GM13976 (cell line): ENCODE measurements at regions not wholly inside any gene's neighbourhood (a gene's known extent, or its start where the extent isn't known, plus 50 kb on each side); places are given as distances from the start of the nearest gene placed in this dataset.

Experiments used
- DNase-seq: peaks from one replicate; pipeline ENCODE4 v3.0.0; 2012; ENCODE audit warnings: low spot score
- CTCF ChIP-seq: IDR thresholded peaks from 2 replicates; pipeline ENCODE4 v1.5.1; 2012; ENCODE audit warnings: borderline replicate concordance, mild to moderate bottlenecking; ENCODE audit not compliant: insufficient read depth; ENCODE audit errors: extremely low read depth, missing control alignments, control extremely low read depth
- in situ Hi-C: fragments of 300-500 bp; cut with MboI; formaldehyde crosslinking; loops from one replicate; pipeline ENCODE4 v1.12.0; 2022; ENCODE audit warnings: low sequenced_read_pairs, mixed read lengths, inconsistent platforms; ENCODE audit not compliant: unreplicated experiment

- DNase-seq = no peak
- TF ChIP-seq CTCF = no peak
- in situ Hi-C loops = no loop called here
Observed at GRCh38 chr3:56889131-56889530, 87.4 kb upstream of the ARHGEF3 start.

DNA sequence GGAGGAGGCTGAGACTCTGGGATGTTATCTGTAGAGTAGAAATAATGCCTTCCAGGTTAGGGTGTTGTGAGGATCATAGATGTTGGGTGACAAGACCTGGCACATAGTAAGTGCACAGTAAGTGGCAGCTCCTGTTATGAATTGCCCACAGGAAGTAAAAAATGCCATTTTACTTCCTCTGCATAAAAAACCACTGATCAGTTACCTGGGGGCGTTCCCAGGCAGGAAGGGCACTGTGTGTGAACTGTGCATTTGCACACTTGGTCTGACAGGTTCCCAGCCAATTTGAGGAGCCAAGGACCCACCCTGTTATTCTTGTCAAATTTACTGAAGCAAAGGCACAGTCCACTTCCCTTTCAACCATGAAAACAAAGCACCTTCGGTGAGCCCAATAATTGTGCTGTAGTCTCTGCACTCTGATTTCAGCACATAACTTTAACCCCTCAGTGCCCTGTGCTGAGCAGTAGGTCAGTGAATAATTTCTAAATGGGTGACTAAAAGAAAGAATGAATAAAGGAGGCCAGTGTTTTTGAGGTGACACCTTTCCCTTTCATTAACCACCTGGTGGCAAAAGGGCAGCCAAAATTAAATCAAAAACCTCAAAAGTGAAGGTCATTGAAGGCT is 85.8 kb upstream of the ARHGEF3 start:
- in situ Hi-C loops = no loop called here
- no peak for TF ChIP-seq CTCF
- DNase-seq = no peak

GRCh38 chr3:56886314-56886713 is 84.6 kb upstream of the ARHGEF3 start:
- in situ Hi-C loops = no loop called here
- no peak for DNase-seq
- no peak for TF ChIP-seq CTCF

DNA sequence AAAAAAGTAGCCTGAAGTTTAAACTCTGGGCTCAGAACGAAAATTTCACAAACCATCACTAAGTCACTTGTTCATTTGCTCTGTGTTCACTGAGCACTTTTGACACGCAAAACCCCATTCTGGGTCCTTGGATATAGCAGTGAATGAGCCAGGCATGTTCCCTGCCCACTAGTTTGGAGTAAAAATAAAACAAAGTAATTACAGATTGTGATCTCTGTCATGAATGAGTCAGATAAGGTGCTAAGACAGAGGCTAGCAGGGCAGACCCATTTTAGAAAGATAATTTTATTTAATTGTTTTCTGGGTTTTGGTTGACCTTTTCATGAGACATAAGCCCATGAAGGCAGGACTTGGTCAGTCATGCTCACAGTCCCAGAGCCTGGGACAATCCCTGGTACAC is 84.1 kb upstream of the ARHGEF3 start:
- in situ Hi-C loops = no loop called here
- DNase-seq = no peak
- no peak for TF ChIP-seq CTCF

DNA sequence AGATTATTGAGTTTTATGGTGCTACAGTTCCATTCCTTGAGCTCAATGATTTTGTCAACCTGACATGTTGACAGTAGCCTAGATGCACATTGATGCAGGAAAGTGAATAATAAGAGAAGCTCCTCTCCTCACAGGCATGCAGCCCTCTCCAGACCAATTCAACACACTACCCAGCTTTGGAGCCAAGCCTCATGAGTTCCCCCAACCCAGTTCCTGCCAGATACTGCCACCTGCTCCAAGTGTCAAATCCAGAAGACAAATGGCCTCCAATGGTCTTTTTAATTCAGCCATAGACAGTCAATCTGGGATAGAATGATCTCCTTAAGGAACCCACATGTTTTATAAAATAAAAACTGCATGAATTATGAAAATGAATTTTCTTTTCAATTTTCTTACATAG is 83.7 kb upstream of the ARHGEF3 start:
- in situ Hi-C loops = no loop called here
- no peak for TF ChIP-seq CTCF
- no peak for DNase-seq

DNA sequence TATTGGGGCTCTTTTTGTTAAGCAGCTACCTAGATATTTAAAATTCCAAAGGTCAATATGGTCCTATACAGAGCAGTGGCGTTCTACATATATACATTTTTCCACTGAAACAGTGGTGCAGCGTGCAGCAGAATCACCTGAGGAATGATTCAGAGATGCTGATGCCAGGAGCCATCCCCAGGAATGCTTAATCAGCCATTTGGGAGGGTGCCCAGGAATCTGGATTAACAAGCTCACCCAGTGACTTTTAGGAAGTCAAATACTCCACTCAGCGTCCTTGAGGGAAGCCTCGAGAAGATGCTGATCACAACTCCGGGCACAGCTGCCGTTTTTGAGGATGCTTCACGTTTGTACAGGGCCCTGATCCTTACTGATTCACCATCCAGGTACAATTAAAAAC is 82.6 kb upstream of the ARHGEF3 start:
- in situ Hi-C loops = no loop called here
- TF ChIP-seq CTCF = no peak
- no peak for DNase-seq
